ENCODE measurements at regions not wholly inside any gene's neighbourhood (a gene's known extent, or its start where the extent isn't known, plus 50 kb on each side); places are given as distances from the start of the nearest gene placed in this dataset.
"Not testable (repeated sequence)": the region's sequence is repeated elsewhere in the genome, so short reads cannot be mapped to it uniquely, and the experiment has no call there.

- DNase-seq (ENCODE audit: low spot score in 2 of 2); H3K27ac Mint-ChIP-seq (ENCODE audit: low read depth); H3K27me3 Mint-ChIP-seq; H3K4me1 Mint-ChIP-seq; H3K4me3 Mint-ChIP-seq; H3K9me3 Mint-ChIP-seq; ATAC-seq (replicated peaks; ENCODE audit: extremely low read depth, poor library complexity, severe bottlenecking); H3K36me3 Mint-ChIP-seq (ENCODE audit: insufficient read depth): not testable (repeated sequence)
These were observed 904.3 kb downstream of the TUBA3C start for GRCh38 chr13:18277372-18277771.

DNA sequence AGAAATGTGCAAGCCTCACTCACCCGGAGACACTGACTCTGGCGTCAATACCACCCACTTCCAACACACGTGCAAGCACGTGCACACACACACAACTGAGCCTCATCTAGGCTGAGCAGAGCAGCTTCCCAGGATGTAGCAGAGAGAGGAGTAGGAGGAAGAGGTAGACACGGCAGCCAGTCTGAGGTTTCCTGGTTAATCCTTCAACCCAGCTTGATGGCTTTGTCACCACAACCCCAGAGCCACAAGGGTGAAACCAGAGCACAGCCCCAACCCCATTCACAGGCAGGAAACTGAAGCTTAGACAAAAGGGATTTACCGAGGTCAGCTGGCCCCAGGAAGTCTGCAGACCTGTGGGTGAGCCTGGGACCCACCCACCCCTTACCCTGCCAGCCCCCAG lies 905.3 kb downstream of the TUBA3C start:
- not testable (repeated sequence) for H3K4me3 Mint-ChIP-seq; H3K36me3 Mint-ChIP-seq (ENCODE audit: insufficient read depth); H3K27me3 Mint-ChIP-seq; DNase-seq (ENCODE audit: low spot score in 2 of 2); ATAC-seq (replicated peaks; ENCODE audit: extremely low read depth, poor library complexity, severe bottlenecking); H3K9me3 Mint-ChIP-seq; H3K27ac Mint-ChIP-seq (ENCODE audit: low read depth); H3K4me1 Mint-ChIP-seq

- not testable (repeated sequence) for DNase-seq (ENCODE audit: low spot score in 2 of 2); ATAC-seq (replicated peaks; ENCODE audit: extremely low read depth, poor library complexity, severe bottlenecking); H3K27ac Mint-ChIP-seq (ENCODE audit: low read depth); H3K36me3 Mint-ChIP-seq (ENCODE audit: insufficient read depth); H3K27me3 Mint-ChIP-seq; H3K4me1 Mint-ChIP-seq; H3K4me3 Mint-ChIP-seq; H3K9me3 Mint-ChIP-seq
These were observed 907.7 kb downstream of the TUBA3C start for GRCh38 chr13:18273785-18274514.

DNA sequence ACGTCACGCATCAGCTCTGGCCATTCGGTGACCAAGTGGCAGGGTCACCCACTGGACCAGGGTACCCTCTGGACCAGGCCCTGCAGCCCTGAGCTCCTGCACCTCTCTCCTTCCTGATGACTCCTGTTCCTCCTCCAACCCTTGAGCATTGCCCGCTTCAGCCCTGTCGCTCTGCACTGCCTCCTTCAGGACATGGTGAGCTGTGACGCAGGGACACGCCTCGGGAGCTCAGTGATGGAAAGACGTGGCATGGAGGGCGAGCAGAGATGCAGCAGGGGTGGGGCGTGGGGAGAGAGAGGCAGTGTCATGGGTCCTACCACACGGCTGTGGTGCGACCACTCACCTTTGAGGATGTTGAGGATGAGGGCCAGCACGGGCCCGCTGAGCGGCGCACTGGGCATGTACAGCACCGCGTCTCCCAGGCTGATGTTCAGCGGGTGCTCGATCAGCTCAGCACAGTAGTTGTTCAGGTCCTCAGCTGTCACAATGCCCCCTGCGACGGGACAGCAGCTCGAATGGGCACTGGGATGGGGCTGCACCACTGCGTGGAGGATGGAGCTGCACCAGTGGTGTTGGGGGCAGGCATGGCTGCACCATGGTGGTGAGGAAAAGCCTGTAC lies 922.7 kb downstream of the TUBA3C start:
- not testable (repeated sequence) for H3K27ac Mint-ChIP-seq (ENCODE audit: low read depth); H3K4me1 Mint-ChIP-seq; ATAC-seq (replicated peaks; ENCODE audit: extremely low read depth, poor library complexity, severe bottlenecking); H3K27me3 Mint-ChIP-seq; DNase-seq (ENCODE audit: low spot score in 2 of 2); H3K36me3 Mint-ChIP-seq (ENCODE audit: insufficient read depth); H3K4me3 Mint-ChIP-seq
- peaks cover 15% of the 10 kb centered on the region for H3K9me3 Mint-ChIP-seq

DNA sequence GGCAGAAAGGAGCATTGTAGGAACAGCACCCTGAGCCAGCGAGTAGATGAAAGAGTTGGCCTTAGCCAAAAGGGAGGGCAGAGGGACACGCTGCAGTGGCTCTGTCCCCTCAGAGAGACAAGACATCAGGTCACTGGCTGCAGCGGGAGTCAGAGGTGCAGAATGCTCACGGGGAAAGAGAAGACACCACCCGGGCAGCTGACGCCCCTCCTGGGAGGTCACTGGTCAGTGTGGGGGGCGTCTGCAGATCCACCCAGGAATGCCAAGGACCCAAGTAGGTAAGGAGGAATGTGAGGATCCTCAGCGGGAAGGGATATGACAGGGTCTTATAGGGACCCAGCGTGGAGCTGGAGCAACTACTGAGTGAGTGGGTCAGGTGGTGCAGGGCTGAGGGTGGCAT lies 923.9 kb downstream of the TUBA3C start:
- not testable (repeated sequence) for DNase-seq (ENCODE audit: low spot score in 2 of 2); H3K4me1 Mint-ChIP-seq; H3K27me3 Mint-ChIP-seq; H3K36me3 Mint-ChIP-seq (ENCODE audit: insufficient read depth); H3K4me3 Mint-ChIP-seq; ATAC-seq (replicated peaks; ENCODE audit: extremely low read depth, poor library complexity, severe bottlenecking); H3K27ac Mint-ChIP-seq (ENCODE audit: low read depth)
- H3K9me3 Mint-ChIP-seq = peaks cover 15% of the 10 kb centered on the region

DNA sequence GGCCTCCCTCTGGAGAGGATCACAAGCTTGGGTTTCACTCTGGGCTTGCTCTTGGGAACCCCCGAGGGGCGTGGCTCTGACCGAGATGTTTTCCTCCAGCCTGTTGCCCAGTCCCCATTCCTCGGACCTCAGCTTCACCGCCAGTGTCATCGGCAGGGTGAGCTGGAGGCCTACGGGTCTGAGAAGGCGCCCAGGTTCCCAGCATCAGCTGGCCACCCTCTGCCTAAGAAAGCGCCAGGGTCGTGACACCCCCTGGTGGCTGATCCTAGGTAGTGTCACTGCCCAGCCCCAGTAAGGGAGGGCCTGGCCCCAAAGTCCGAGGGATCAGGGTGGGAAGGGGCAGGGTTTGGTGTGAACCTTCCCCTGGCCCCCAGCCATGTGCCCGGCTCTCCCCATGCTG lies 928.8 kb downstream of the TUBA3C start:
- Mint-ChIP-seq H3K9me3 (peaks cover 22% of the 10 kb centered on the region), H3K4me1 (peaks cover 15% of the 10 kb centered on the region)
- H3K4me3 Mint-ChIP-seq; ATAC-seq (replicated peaks; ENCODE audit: extremely low read depth, poor library complexity, severe bottlenecking); H3K27ac Mint-ChIP-seq (ENCODE audit: low read depth); DNase-seq (ENCODE audit: low spot score in 2 of 2); H3K27me3 Mint-ChIP-seq; H3K36me3 Mint-ChIP-seq (ENCODE audit: insufficient read depth): not testable (repeated sequence)

DNA sequence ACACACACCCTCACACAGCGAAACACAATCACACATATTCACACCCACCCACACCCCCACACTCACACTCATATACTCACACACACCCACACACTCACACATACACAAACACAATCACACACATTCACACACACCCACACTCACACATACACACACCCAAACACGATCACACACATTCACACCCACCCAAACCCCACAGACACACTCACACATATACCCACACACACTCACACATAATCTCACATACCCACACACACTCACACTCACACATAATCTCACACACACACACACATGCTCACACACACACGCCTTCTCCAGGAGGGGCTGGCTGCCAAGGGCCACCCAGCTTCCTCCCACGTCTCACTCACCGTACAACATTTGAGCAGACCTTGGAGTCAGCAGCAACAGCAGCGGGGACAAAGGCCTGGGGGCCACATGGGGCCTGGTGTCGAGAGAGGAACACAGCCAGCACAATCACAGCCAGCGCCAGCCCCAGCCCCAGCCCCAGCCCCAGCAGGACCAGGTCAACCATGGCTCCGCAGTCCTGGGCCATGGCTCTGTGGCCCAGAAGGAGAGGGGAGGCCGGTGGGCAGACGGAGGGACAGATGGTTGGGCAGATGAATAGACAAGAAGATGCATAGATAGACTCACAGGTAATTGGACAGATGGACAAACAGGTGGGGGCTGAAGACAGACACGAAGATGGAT lies 932.9 kb downstream of the TUBA3C start:
- not testable (repeated sequence) for ATAC-seq (replicated peaks; ENCODE audit: extremely low read depth, poor library complexity, severe bottlenecking); H3K9me3 Mint-ChIP-seq; H3K27me3 Mint-ChIP-seq; H3K27ac Mint-ChIP-seq (ENCODE audit: low read depth); DNase-seq (ENCODE audit: low spot score in 2 of 2); H3K4me1 Mint-ChIP-seq; H3K36me3 Mint-ChIP-seq (ENCODE audit: insufficient read depth); H3K4me3 Mint-ChIP-seq

GRCh38 chr13:18240086-18240485 lies 941.5 kb downstream of the TUBA3C start:
- H3K27me3 Mint-ChIP-seq; H3K4me1 Mint-ChIP-seq; ATAC-seq (replicated peaks; ENCODE audit: extremely low read depth, poor library complexity, severe bottlenecking); H3K4me3 Mint-ChIP-seq; H3K9me3 Mint-ChIP-seq; H3K27ac Mint-ChIP-seq (ENCODE audit: low read depth); DNase-seq (ENCODE audit: low spot score in 2 of 2); H3K36me3 Mint-ChIP-seq (ENCODE audit: insufficient read depth): not testable (repeated sequence)

- ATAC-seq (replicated peaks; ENCODE audit: extremely low read depth, poor library complexity, severe bottlenecking); H3K9me3 Mint-ChIP-seq: not testable (repeated sequence)
These were observed 943.0 kb downstream of the TUBA3C start for GRCh38 chr13:18238586-18238985.

DNA sequence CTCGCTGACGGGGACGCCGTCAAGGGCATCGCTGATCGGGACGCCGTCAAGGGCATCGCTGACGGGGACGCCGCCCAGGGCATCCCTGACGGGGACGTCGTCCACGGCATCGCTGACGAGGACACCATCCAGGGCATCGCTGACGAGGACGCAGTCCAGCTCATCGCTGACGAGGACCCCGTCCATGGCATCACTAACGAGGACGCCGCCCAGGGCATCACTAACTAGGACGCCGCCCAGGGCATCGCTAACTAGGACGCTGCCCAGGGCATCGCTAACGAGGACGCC lies 945.2 kb downstream of the TUBA3C start:
- no peaks in the 10 kb centered on the region for H3K9me3 Mint-ChIP-seq
- H3K36me3 Mint-ChIP-seq (ENCODE audit: insufficient read depth) = no peaks in the 10 kb centered on the region
- DNase-seq (ENCODE audit: low spot score in 2 of 2) = no peak
- no peak overlapping the region for H3K4me3 Mint-ChIP-seq
- no peaks in the 10 kb centered on the region for H3K27me3 Mint-ChIP-seq
- H3K4me1 Mint-ChIP-seq = no peaks in the 10 kb centered on the region
- no peak overlapping the region for H3K27ac Mint-ChIP-seq (ENCODE audit: low read depth)
- ATAC-seq (replicated peaks; ENCODE audit: extremely low read depth, poor library complexity, severe bottlenecking) = no peak

More at GRCh38 chr13:18238586-18238985, 943.0 kb downstream of the TUBA3C start:
- not testable (repeated sequence) for H3K27ac Mint-ChIP-seq (ENCODE audit: low read depth); H3K4me1 Mint-ChIP-seq; H3K36me3 Mint-ChIP-seq (ENCODE audit: insufficient read depth); DNase-seq (ENCODE audit: low spot score in 2 of 2); H3K27me3 Mint-ChIP-seq; H3K4me3 Mint-ChIP-seq

DNA sequence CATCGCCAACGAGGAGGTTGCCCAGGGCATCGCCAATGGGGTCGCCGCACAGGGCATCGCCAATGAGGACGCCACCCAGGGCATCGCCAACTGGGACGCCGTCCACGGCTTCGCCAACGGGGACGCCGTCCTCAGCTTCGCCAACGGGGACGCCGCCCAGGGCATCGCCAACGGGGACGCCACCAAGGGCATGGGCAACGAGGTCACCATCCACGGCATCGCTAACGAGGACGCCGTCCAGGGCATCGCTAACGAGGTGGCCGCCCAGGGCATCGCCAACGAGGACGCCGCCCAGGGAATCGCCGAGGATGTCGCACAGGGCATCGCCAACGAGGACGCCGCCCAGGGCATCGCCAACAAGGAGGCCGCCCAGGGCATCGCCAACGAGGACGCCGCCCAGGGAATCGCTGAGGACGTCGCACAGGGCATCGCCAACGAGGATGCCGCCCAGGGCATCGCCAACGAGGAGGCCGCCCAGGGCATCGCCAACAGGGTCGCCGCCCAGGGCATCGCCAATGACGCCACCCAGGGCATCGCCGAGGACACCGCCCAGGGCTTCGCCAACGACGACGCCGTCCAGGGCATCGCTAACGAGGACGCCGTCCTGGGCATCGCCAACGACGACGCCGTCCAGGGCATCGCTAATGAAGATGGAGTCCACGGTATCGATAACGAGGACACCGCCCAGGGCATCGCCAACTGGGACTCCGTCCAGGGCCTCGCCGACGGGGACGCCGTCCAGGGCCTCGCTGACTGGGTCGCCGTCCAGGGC lies 945.7 kb downstream of the TUBA3C start:
- ATAC-seq (replicated peaks; ENCODE audit: extremely low read depth, poor library complexity, severe bottlenecking) = no peak
- no peaks in the 10 kb centered on the region for H3K4me1 Mint-ChIP-seq
- H3K27me3 Mint-ChIP-seq = no peaks in the 10 kb centered on the region
- H3K9me3 Mint-ChIP-seq = no peaks in the 10 kb centered on the region
- no peak for DNase-seq (ENCODE audit: low spot score in 2 of 2)
- H3K4me3 Mint-ChIP-seq = no peak overlapping the region
- H3K36me3 Mint-ChIP-seq (ENCODE audit: insufficient read depth) = no peaks in the 10 kb centered on the region
- no peak overlapping the region for H3K27ac Mint-ChIP-seq (ENCODE audit: low read depth)

DNA sequence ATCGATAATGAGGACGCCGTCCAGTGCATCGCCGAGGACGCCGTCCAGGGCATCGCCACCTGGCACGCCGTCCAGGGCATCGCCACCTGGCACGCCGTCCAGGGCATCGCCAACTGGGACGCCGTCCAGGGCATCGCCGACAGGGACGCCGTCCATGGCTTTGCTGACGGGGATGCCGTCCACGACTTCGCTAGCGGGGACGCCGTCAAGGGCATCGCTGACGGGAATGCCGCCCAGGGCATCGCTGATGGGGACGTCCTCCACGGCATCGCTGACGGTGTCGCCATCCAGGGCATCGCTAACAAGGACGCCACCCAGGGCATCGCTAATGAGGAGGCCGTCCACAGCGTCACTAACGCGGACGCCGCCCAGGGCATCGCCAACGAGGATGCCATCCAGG lies 946.5 kb downstream of the TUBA3C start:
- Mint-ChIP-seq H3K4me1 (no peaks in the 10 kb centered on the region), H3K36me3 (ENCODE audit: insufficient read depth) (no peaks in the 10 kb centered on the region), H3K4me3 (no peak overlapping the region), H3K27ac (ENCODE audit: low read depth) (no peak overlapping the region), H3K27me3 (no peaks in the 10 kb centered on the region), H3K9me3 (no peaks in the 10 kb centered on the region)
- ATAC-seq (replicated peaks; ENCODE audit: extremely low read depth, poor library complexity, severe bottlenecking) (peak; percentile 6), DNase-seq (ENCODE audit: low spot score in 2 of 2) (no peak)
